ENCODE measurements at regions not wholly inside any gene's neighbourhood (a gene's known extent, or its start where the extent isn't known, plus 50 kb on each side); places are given as distances from the start of the nearest gene placed in this dataset.

- Histone ChIP-seq H2BK120ac (replicated peaks; ENCODE audit: low read depth, low read length) (no peak overlapping the region), H2BK12ac (ENCODE audit: low read depth, low read length) (peak overlapping the region; percentile 82; the same call in 1 of the 2 replicates), H3K9ac (replicated peaks in 1 of 4; ENCODE audit: extremely low read depth in 1 of 4, low read depth in 3 of 4, low read length in 3 of 4) (peak overlapping the region in 1 of 4 experiments; percentile 44; a peak in 2 of 7 replicates), H2BK20ac (ENCODE audit: low read length) (no peak overlapping the region), H3K18ac (ENCODE audit: extremely low read depth, low read length) (peak overlapping the region; percentile 51; the same call in 1 of the 2 replicates), H3K36me3 (ENCODE audit: control insufficient read depth in 2 of 4, insufficient read depth in 4 of 4, low read length in 3 of 4) (no peaks in the 10 kb centered on the region), H4K91ac (replicated peaks; ENCODE audit: insufficient read length, low read length) (no peak overlapping the region), H2AK5ac (ENCODE audit: low read depth, low read length) (no peak overlapping the region), H3K4ac (replicated peaks; ENCODE audit: insufficient read length, low read depth, low read length) (no peak overlapping the region), H3K79me2 (ENCODE audit: control insufficient read depth in 1 of 2, insufficient read depth in 2 of 2, low read length in 2 of 2) (no peaks in the 10 kb centered on the region), H3K27ac (ENCODE audit: low read depth, low read length) (peak overlapping the region; percentile 5; the same call in 1 of the 2 replicates), H3K23me2 (ENCODE audit: low read depth, low read length) (no peaks in the 10 kb centered on the region), H4K8ac (ENCODE audit: extremely low read depth, insufficient read depth, low read length) (peak overlapping the region; percentile 54; the same call in 1 of the 2 replicates), H3K56ac (replicated peaks; ENCODE audit: insufficient read length, low read depth, low read length) (no peak overlapping the region), H3K9me3 (ENCODE audit: insufficient read depth in 2 of 2, low read depth in 1 of 2, low read length in 1 of 2) (peaks cover 0 to 5% of the 10 kb centered on the region in 2 experiments; a peak in 1 of 4 replicates), H2AFZ (ENCODE audit: low read length) (0 out of 2 replicates have a peak overlapping the region, but pooled peaks have one; percentile 9), H2BK15ac (ENCODE audit: low read length) (no peak overlapping the region), H4K20me1 (replicated peaks in 1 of 2; ENCODE audit: control insufficient read depth in 1 of 2, insufficient read depth in 2 of 2, low read length in 2 of 2) (no peaks in the 10 kb centered on the region), H3K14ac (ENCODE audit: insufficient read length) (no peak overlapping the region), H3K4me2 (ENCODE audit: insufficient read depth in 1 of 2, low read depth in 2 of 2, low read length in 2 of 2) (peak overlapping the region; percentile 21 to 65), H3K27me3 (replicated peaks in 1 of 4; ENCODE audit: control insufficient read depth in 3 of 4, extremely low read depth in 1 of 4, insufficient read depth in 3 of 4, low read length in 3 of 4) (no peaks in the 10 kb centered on the region; a peak in 1 of 7 replicates), H4K5ac (ENCODE audit: insufficient read length, low read depth, low read length) (no peak overlapping the region), H3K79me1 (ENCODE audit: low read depth, low read length) (no peaks in the 10 kb centered on the region), H2BK5ac (ENCODE audit: low read depth, low read length) (peak overlapping the region; percentile 77), H3K4me1 (replicated peaks in 1 of 4; ENCODE audit: control insufficient read depth in 3 of 4, insufficient read depth in 4 of 4, low read length in 3 of 4) (peaks cover 4 to 11% (median 9%) of the 10 kb centered on the region in 4 experiments), H3K23ac (ENCODE audit: insufficient read length) (no peak overlapping the region), H3K4me3 (ENCODE audit: extremely low read depth in 1 of 4, insufficient read depth in 2 of 4, low read depth in 3 of 4, low read length in 4 of 4) (peak overlapping the region in 1 of 4 experiments; percentile 18; a peak in 1 of 8 replicates)
- 11% methylated on average over 16 of the region's 16 CpGs; no CpG with 5 or more reads in 1 of the 2 experiments for WGBS, 2 experiments (ENCODE audit: extremely low coverage in 1 of 2, insufficient coverage in 1 of 2, insufficient read length in 1 of 2, insufficient replicate concordance in 2 of 2, low coverage in 1 of 2, low lambda C conversion rate in 2 of 2, missing lambda C conversion rate in 1 of 2)
- ChIA-PET POLR2A (ENCODE audit: partially characterized antibody) (interaction anchor here (0.6 to 1.5 kb wide), 2 partner anchors 11 to 230 kb away, joined by 3 to 4 read pairs; partner anchors contain the start of gene JUN), CTCF (ENCODE audit: partially characterized antibody) (interaction anchor here (1.0 to 1.3 kb wide), 3 partner anchors 19 to 746 kb away, joined by 3 read pairs; no protein-coding TSS in a partner anchor)
- FAIRE-seq, result peak; percentile 66
- DNase-seq (ENCODE audit: low read depth in 1 of 2, low spot score in 2 of 2), result peak; percentile 34 to 52
- TF ChIP-seq KDM4A (IDR thresholded peaks at IDR 0.05; ENCODE audit: low read depth, low read length, severe bottlenecking), result no peak
- TF ChIP-seq RBBP5 (IDR thresholded peaks at IDR 0.05; ENCODE audit: borderline replicate concordance, low read depth, low read length), result no peak
- no peak for TF ChIP-seq RXRA (IDR thresholded peaks at IDR 0.05; ENCODE audit: insufficient read depth, low read depth, low read length)
- no peak for TF ChIP-seq JUN (IDR thresholded peaks at IDR 0.05; ENCODE audit: low read depth, low read length)
- no peak for TF ChIP-seq SIX5 (IDR thresholded peaks at IDR 0.05; ENCODE audit: low read depth, low read length)
- TF ChIP-seq CREB1 (IDR thresholded peaks at IDR 0.05), result no peak
- no peak for TF ChIP-seq SIN3A (conservative IDR thresholded peaks at IDR 0.05 in 1 of 2, IDR thresholded peaks at IDR 0.05 in 1 of 2; ENCODE audit: low read depth in 1 of 2, low read length in 2 of 2)
- TF ChIP-seq POU5F1 (IDR thresholded peaks at IDR 0.05; ENCODE audit: low read depth, low read length), result no peak
- no peak for TF ChIP-seq GABPA (IDR thresholded peaks at IDR 0.05; ENCODE audit: borderline replicate concordance, insufficient read depth, low read length)
- peak; percentile 97 for TF ChIP-seq TEAD4 (IDR thresholded peaks at IDR 0.05; ENCODE audit: low read depth, low read length)
- no peak for TF ChIP-seq RNF2 (IDR thresholded peaks at IDR 0.05; ENCODE audit: borderline replicate concordance, low read depth, low read length, missing control alignments, poor library complexity, severe bottlenecking)
- no peak for TF ChIP-seq CBX5 (IDR thresholded peaks at IDR 0.05; ENCODE audit: low read depth, low read length)
Observed at GRCh38 chr1:59013276-59013927, 229.6 kb upstream of the JUN start.

All from H1 (cell line).